CD1c-positive myeloid dendritic cell (primary cell): ENCODE measurements at regions not wholly inside any gene's neighbourhood (a gene's known extent, or its start where the extent isn't known, plus 50 kb on each side); places are given as distances from the start of the nearest gene placed in this dataset.

Experiments used
- DNase-seq: peaks from one replicate; pipeline ENCODE4 v3.0.0-alpha.2; 2016; ENCODE audit errors: extremely low spot score

- no peak for DNase-seq
These were observed 214.2 kb downstream of the SOCS6 start for GRCh38 chr18:70503060-70503459.

DNA sequence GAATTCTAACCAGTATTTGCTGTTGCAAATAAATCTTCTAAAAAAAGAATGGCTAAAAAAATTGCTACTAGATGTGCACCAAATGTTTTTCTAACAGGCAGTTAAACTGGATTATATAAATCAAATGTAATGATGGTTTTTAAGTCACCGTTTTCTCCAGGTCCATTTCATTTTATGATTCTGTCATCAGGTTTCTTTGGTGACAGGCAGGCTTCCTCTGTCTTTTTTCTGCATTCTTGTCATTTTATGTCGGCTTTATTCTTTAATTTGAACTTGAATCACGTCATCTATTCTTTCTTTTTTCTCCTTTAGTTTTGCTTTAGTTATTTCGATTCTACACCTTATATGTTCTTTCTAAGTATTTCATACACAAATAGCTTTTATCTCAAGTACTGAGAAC, 212.5 kb downstream of the SOCS6 start:
- no peak for DNase-seq

DNA sequence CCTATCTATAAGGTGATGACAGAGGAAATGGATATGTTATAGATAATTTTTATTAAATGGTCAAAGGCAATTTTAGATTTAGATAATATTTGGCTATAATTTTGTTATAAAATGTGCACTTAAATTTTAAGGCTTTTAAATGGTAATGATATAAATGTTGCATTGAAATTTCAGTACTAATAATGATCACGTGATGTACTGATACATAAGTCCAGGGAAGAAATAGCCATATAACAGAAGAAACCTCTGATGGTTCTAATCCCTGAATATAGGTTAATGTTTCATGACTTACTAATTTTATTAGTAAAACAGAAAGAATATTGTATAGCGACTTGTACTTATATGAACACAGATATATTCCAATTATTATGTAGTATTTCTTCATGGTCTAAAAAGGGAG, 211.9 kb downstream of the SOCS6 start:
- no peak for DNase-seq

DNA sequence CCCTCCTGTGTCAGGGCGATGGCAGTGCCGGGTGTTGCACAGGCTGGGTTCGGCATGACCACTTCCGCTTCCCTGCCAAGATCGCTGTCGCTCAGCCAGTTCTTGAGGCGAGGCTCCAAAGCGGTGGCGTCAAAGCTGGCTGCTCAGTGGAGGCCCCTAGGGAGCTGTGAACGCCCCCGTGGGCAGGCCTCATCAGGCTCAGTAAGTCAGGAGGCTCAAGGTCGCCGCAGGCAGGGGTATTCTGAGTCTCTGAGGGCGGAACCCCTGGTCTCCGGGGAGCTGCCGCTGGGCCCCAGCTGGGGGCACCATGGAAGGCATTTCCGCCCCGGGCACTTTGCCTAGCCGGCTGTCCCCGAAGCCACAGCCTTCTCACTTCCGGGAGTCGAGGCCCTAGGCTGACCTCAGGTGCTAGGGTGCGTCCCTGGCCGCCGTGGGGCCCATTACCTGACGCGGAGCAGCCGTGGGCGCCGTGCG, 210.4 kb downstream of the SOCS6 start:
- no peak for DNase-seq

- DNase-seq: no peak
These were observed 207.8 kb downstream of the SOCS6 start for GRCh38 chr18:70496353-70497294.

- DNase-seq: no peak
These were observed 205.7 kb downstream of the SOCS6 start for GRCh38 chr18:70494524-70494923.

GRCh38 chr18:70493461-70493860, 204.6 kb downstream of the SOCS6 start:
- no peak for DNase-seq

DNA sequence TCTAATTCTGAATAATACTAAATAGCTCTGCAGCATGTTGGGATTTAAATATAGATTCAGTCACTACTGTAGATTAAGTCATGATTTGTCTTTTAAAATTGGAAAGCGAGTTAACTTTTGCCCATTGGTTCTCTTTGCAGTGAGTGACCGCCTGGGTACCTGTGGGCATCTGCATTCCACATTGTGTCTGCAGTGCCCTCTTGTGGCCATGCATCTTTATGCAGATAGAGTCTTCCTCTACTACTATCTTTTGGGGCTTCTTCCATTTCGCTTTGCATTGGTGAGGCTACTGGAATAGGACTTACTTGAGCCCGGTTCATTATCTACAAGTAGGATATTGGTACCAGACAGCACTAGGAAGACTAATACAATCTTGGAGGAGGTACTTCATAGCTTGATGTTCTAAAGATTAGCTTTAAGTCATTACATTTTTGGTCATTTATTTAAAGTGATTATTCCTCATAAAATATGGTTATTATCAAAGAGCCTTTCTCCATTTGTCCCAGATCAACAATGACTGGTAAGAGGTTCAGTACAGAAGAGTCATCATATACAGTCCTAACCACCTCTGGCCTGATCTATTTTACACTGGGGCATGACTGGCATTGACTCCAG, 203.0 kb downstream of the SOCS6 start:
- DNase-seq: peak; percentile 68

DNA sequence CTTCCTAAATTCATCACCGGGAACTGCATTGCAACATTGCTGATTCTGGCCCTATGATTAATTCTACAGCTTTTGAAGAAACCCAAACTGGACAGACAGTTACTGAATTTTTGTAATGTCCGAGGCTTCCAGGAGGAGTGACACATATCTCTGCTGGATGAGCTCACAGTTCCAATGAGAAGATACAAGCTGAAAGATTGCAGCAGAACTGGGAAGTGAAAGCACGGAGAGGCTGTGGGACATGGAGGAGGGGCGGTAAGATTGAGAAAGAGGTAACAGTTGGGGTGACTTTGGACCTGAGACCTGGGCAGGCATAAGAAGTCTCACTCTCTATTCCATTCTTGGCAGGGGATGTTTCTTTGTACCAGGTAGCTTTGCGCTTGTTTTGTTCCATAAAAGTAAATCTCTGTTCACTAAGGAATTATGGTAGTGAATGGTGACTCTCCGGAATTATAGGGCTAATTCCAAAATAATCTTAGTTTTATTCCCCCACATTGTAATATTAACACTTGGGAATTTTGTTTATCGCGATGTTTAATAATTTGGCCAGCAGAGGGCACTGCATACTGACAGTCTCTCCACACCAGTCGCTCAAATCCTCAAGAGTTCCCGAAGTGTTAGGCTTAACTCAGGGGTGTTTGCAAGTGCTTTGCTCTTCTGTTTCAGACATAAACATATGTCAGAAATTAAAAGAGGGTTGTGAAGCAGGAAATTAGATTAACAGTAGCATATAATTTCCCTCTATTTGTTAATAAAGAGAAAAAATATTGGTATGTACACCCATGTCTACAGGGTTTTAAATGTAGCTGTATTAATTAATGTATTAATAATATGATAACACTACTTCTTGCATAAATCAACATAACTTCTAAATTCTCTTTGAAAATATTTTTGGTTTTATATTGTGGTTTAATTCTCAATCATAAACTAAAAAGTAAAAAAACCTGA, 201.4 kb downstream of the SOCS6 start:
- DNase-seq: peak; percentile 88

DNA sequence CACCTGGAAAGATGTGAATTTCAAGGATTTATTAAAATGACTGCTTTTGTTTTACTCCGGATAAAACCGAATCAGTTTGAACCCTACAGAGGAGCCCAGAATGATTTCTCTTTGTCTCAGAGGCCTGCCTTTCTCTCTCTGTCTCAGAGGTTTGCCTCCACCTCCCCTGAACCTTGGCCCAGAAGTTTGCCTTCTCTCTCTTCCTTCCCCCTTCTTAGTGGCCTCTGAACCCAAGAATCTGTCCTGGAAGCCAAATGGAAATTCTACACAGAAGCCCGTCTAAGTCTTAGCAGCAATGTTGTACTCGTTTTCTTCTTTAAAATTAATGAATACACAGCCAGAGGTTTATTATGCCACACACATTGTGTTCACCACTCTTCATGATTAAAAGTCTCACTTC, 200.7 kb downstream of the SOCS6 start:
- DNase-seq: no peak

DNA sequence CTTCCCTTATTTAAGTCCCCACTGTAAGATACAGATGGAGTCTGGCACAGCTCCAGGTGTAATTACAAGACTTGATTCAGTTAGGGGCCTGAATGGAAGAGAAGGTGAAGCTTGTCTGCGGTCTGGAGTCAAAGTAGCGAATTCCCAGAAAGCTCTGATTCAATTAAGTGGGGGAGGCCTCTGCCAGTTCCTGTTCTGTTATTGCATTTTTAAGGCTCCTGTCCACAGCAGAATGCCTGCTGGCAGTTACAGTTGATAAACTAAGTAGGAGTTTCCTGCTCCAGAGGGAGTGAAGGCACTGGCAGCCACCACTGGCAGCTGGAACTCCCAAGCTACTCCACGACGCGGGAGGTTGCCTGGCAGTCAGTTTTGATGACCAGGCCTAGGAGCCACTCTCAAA, 181.1 kb downstream of the SOCS6 start:
- DNase-seq: peak; percentile 32

GRCh38 chr18:70468861-70469547, 180.2 kb downstream of the SOCS6 start:
- no peak for DNase-seq

- DNase-seq: peak; percentile 79
These were observed 175.7 kb downstream of the SOCS6 start for GRCh38 chr18:70464343-70465114.

GRCh38 chr18:70463085-70463484, 174.2 kb downstream of the SOCS6 start:
- DNase-seq: no peak

DNA sequence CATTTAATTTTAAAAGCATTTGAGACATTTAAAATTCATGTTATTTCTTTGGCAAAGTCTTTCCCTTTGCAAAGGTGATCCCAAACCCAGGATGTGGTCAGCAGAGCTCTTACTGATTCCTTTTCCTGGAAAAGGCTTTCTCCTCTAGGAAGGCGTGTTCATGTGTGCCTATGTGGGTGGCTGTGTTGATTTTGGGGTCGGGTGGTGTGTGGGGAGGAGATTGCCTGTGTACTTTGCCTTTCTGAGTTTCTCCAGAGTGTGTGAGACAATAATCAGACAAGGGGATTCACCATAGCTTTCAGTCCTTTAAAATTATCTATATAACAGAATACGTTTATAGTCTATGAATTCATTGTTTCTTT, 173.2 kb downstream of the SOCS6 start:
- no peak for DNase-seq

GRCh38 chr18:70461323-70462077, 172.7 kb downstream of the SOCS6 start:
- DNase-seq: no peak

DNA sequence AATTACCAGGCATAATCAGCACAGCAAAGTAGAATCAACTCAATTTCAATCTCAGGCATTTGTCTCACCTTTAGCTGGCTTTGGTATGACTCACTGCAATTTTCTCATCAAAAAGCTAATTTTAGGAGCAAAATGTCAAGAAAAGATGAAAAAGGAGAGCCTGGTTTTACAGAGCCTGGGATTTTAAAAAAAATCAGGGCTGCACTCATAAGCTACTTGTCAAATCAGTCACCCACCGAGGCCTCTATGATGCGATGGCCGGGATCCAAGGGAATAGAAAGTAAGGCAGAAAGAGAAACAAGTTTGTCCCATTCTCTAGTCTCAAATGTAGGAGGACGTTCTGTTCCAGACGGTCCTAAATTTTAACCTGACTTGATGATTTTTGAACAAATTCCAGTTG, 170.9 kb downstream of the SOCS6 start:
- no peak for DNase-seq

DNA sequence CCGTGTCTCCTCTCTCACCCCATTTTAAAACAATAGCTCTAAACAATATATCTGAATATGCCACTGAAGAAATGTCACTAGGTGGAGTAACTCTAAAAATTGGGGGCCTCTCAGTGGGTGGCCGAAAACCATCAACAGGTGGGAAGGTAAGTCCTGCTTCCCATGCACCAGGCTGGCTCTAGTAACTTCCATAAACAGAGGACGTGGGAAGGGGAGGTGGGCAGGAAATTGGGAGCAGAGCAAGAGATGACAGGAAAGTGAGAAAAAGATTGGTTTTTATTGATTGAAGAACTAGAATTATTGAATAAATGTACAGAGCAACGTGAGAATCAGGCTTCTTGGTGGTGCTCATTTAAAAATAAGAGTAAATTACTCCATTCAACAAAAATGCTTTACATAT, 170.4 kb downstream of the SOCS6 start:
- DNase-seq: no peak

DNA sequence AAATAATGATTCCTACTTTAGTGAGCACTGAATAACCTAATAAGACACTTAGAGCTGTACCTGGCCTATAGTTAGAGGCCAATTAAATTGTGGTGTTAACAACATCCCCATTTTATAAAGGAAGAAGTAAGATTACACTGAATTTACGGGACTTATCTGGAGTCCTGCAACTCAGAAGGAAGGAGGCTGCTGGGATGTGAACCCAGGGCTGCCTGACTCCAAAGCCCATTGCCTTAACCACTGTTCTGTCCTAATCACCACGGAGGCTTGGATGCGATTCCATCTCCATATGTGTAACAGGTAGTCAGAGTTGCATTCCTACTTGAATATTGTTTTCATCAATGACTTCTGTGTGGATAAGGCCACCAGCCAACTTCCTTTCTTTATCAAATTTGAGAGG, 168.9 kb downstream of the SOCS6 start:
- no peak for DNase-seq

- DNase-seq: no peak
These were observed 168.4 kb downstream of the SOCS6 start for GRCh38 chr18:70457223-70457622.
